ENCODE measurements at regions not wholly inside any gene's neighbourhood (a gene's known extent, or its start where the extent isn't known, plus 50 kb on each side); places are given as distances from the start of the nearest gene placed in this dataset.
"Not testable (repeated sequence)": the region's sequence is repeated elsewhere in the genome, so short reads cannot be mapped to it uniquely, and the experiment has no call there.

DNA sequence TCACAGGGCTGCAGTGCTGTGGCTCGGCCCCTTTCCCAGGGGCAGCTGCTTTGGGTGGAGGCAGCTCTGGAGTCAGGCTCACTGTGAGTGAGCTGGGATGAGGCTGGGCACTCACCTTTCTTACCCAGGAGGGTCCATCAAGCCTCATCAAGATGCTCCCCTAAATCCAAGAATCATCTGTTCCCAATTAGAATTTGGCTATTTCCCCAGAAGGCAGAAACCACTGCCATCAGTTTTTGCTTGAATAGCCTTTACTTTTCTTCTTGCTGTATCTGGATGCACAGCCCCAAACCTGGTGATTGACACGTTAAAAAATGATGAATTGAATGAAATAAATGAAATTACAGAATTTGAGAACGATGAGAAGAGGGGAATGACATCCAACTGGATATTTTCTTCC is 74.3 kb upstream of the LYZL1 start:
- no peak overlapping the region for H3K4me3 ChIP-seq (ENCODE audit: low read depth, low read length)
- TF ChIP-seq, protein P1, sequence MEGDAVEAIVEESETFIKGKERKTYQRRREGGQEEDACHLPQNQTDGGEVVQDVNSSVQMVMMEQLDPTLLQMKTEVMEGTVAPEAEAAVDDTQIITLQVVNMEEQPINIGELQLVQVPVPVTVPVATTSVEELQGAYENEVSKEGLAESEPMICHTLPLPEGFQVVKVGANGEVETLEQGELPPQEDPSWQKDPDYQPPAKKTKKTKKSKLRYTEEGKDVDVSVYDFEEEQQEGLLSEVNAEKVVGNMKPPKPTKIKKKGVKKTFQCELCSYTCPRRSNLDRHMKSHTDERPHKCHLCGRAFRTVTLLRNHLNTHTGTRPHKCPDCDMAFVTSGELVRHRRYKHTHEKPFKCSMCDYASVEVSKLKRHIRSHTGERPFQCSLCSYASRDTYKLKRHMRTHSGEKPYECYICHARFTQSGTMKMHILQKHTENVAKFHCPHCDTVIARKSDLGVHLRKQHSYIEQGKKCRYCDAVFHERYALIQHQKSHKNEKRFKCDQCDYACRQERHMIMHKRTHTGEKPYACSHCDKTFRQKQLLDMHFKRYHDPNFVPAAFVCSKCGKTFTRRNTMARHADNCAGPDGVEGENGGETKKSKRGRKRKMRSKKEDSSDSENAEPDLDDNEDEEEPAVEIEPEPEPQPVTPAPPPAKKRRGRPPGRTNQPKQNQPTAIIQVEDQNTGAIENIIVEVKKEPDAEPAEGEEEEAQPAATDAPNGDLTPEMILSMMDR (IDR thresholded peaks at IDR 0.05; ENCODE audit: control insufficient read depth, extremely low read depth, insufficient read depth) = no peak
- DNase-seq (ENCODE audit: low read depth) = no peak

DNA sequence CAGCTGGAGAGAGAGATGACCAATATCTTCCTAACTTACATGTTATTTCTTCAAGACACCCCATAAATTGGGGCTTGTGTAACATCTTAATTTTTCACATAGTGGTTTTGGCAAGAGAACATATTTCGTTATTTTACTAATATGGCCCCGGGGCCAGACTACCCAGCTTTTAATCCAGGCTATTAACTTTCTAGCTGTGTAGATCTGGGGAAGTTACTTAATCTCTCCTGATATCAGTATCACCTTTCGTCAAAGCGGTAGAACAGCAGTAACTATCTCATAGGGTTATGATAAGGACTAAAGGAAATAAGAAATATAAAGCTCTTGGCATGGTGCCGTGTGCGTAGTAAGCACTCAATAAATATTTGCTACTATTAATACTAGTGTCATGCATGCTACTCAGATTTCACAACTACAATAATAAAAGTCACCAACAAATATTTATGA is 71.6 kb upstream of the LYZL1 start:
- TF ChIP-seq, protein P1 (IDR thresholded peaks at IDR 0.05; ENCODE audit: control insufficient read depth, extremely low read depth, insufficient read depth) = no peak
- H3K4me3 ChIP-seq (ENCODE audit: low read depth, low read length) = no peak overlapping the region
- peak; percentile 80 for DNase-seq (ENCODE audit: low read depth)

DNA sequence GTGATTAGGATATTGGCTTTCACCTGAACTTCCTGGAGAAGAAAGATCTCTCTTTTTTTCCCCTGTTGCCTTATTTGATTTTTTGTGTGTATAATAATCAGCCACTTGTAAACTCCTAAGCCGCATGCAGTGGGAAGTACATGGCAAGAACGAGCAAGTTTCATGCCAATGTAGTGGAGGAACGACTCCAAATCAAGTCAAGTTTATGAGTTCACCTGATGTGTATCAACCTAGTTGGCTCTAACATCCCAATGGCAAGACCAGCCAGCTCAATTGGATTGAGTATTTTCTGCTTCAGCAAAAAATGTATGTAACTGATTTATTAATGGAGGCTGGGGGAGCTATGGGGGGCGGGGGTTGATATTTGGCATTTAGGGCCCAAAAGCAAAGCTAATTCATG is 65.5 kb upstream of the LYZL1 start:
- no peak overlapping the region for H3K4me3 ChIP-seq (ENCODE audit: low read depth, low read length)
- TF ChIP-seq, protein P1 (IDR thresholded peaks at IDR 0.05; ENCODE audit: control insufficient read depth, extremely low read depth, insufficient read depth) = no peak
- peak; percentile 94 for DNase-seq (ENCODE audit: low read depth)

- no peak overlapping the region for H3K4me3 ChIP-seq (ENCODE audit: low read depth, low read length)
- TF ChIP-seq, protein P1 (IDR thresholded peaks at IDR 0.05; ENCODE audit: control insufficient read depth, extremely low read depth, insufficient read depth) = no peak
- no peak for DNase-seq (ENCODE audit: low read depth)
Observed at GRCh38 chr10:29224631-29225030, 64.2 kb upstream of the LYZL1 start.

DNA sequence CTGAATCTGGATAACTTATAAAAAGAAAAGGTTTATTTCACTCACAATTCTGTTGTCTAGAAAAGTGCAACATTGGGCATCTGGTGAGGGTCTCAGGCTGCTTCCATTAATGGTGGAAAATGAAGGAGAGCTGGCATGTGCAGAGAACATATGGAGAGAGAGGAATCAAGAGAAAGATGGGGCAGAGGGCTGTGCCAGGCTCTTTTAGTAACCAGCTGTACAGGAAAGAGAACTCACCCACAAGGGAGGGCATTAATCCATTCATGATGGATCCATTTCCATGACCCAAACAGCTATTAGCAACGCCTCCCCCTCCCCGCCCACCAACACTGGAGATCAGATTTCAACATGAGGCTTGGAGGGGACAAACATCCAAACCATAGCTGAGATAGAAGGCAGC is 61.7 kb upstream of the LYZL1 start:
- DNase-seq (ENCODE audit: low read depth) = no peak
- TF ChIP-seq, protein P1 (IDR thresholded peaks at IDR 0.05; ENCODE audit: control insufficient read depth, extremely low read depth, insufficient read depth) = no peak
- no peak overlapping the region for H3K4me3 ChIP-seq (ENCODE audit: low read depth, low read length)

GRCh38 chr10:29228562-29228961 is 60.3 kb upstream of the LYZL1 start:
- no peak for DNase-seq (ENCODE audit: low read depth)
- no peak overlapping the region for H3K4me3 ChIP-seq (ENCODE audit: low read depth, low read length)
- TF ChIP-seq, protein P1 (IDR thresholded peaks at IDR 0.05; ENCODE audit: control insufficient read depth, extremely low read depth, insufficient read depth) = no peak

- DNase-seq (ENCODE audit: low read depth) = no peak
- H3K4me3 ChIP-seq (ENCODE audit: low read depth, low read length) = no peak overlapping the region
- TF ChIP-seq, protein P1 (IDR thresholded peaks at IDR 0.05; ENCODE audit: control insufficient read depth, extremely low read depth, insufficient read depth) = no peak
Observed at GRCh38 chr10:29229258-29229705, 59.6 kb upstream of the LYZL1 start.

GRCh38 chr10:29236910-29237309 is 52.0 kb upstream of the LYZL1 start:
- not testable (repeated sequence) for H3K4me3 ChIP-seq (ENCODE audit: low read depth, low read length); DNase-seq (ENCODE audit: low read depth)

All from LNCaP clone FGC (cell line).